Fibroblast of lung (primary cell): ENCODE measurements at regions not wholly inside any gene's neighbourhood (a gene's known extent, or its start where the extent isn't known, plus 50 kb on each side); places are given as distances from the start of the nearest gene placed in this dataset.

ENCODE experiments used
- DNase-seq, 2 donors: peaks; one replicate each; pipeline versions ENCODE4 v3.0.0 to v3.0.0-alpha.2; 2010; ENCODE audit warnings: low read depth in 2 of 2
- H2AFZ ChIP-seq: 2 replicates; pipeline ENCODE4 v1.5.1; 2012; ENCODE audit warnings: low read length, control low read depth, inconsistent platforms
- H3K27ac ChIP-seq: 2 replicates; pipeline ENCODE4 v1.5.1; 2011; ENCODE audit warnings: low read length, control low read depth; ENCODE audit not compliant: insufficient read depth
- H3K27me3 ChIP-seq: 2 replicates; pipeline ENCODE4 v1.5.1; 2011; ENCODE audit warnings: mild to moderate bottlenecking, low read length; ENCODE audit not compliant: control insufficient read depth, insufficient read depth
- H3K36me3 ChIP-seq: 2 replicates; pipeline ENCODE4 v1.5.1; 2011; ENCODE audit warnings: low read length; ENCODE audit not compliant: control insufficient read depth, insufficient read depth
- H3K4me1 ChIP-seq: 2 replicates; pipeline ENCODE4 v1.5.1; 2011; ENCODE audit warnings: low read length; ENCODE audit not compliant: control insufficient read depth, insufficient read depth; ENCODE audit errors: extremely low read depth
- H3K4me2 ChIP-seq: 2 replicates; pipeline ENCODE4 v1.5.1; 2011; ENCODE audit warnings: low read length, control low read depth; ENCODE audit not compliant: insufficient read depth; ENCODE audit errors: extremely low read depth
- H3K4me3 ChIP-seq, 4 experiments: fragments of 200-600 bp in 1 of 4; sonication (generic) in 1 of 4; replicated peaks in 1 of 4; 2 replicates each; pipeline ENCODE4 v1.5.1; 2011 to 2016; ENCODE audit warnings: low read length in 4 of 4, low read depth in 3 of 4, mild to moderate bottlenecking in 3 of 4, control low read depth in 2 of 4, inconsistent platforms in 1 of 4, mixed read lengths in 1 of 4; ENCODE audit not compliant: insufficient read depth in 1 of 4; ENCODE audit errors: control extremely low read depth in 1 of 4
- H3K79me2 ChIP-seq: 2 replicates; pipeline ENCODE4 v1.5.1; 2012; ENCODE audit warnings: mild to moderate bottlenecking, low read length, inconsistent platforms; ENCODE audit not compliant: control insufficient read depth, insufficient read depth
- H3K9ac ChIP-seq: 2 replicates; pipeline ENCODE4 v1.5.1; 2011; ENCODE audit warnings: mild to moderate bottlenecking, low read length, control low read depth; ENCODE audit not compliant: insufficient read depth
- H3K9me3 ChIP-seq: 2 replicates; pipeline ENCODE4 v1.5.1; 2012; ENCODE audit warnings: low read depth, low read length; ENCODE audit not compliant: control insufficient read depth, insufficient read depth
- H4K20me1 ChIP-seq: 2 replicates; pipeline ENCODE4 v1.5.1; 2011; ENCODE audit warnings: low read length; ENCODE audit not compliant: control insufficient read depth, insufficient read depth; ENCODE audit errors: extremely low read depth
- EZH2 ChIP-seq: IDR thresholded peaks from 2 replicates; pipeline ENCODE4 v1.5.1; 2012; ENCODE audit warnings: low read length, control low read depth, mild to moderate bottlenecking; ENCODE audit errors: missing control alignments
- TF ChIP-seq, protein P1 (sequence below), 2 donors: IDR thresholded peaks in 1 of 2; conservative IDR thresholded peaks in 1 of 2; 1 replicate in 1 of 2; 2 replicates in 1 of 2; pipeline ENCODE4 v1.5.1; 2011 to 2012; ENCODE audit warnings: low read length in 2 of 2, control low read depth in 1 of 2, inconsistent platforms in 1 of 2, low read depth in 1 of 2, mild to moderate bottlenecking in 1 of 2

GRCh38 chr20:40245829-40246228 lies 443.2 kb downstream of the MAFB start:
- Histone ChIP-seq H2AFZ (no peak overlapping the region), H3K4me3 (no peak overlapping the region), H3K4me2 (no peak overlapping the region), H3K27me3 (no peaks in the 10 kb centered on the region), H3K27ac (no peak overlapping the region), H4K20me1 (no peaks in the 10 kb centered on the region), H3K9me3 (no peaks in the 10 kb centered on the region), H3K9ac (no peak overlapping the region), H3K4me1 (no peaks in the 10 kb centered on the region), H3K36me3 (no peaks in the 10 kb centered on the region), H3K79me2 (no peaks in the 10 kb centered on the region)
- DNase-seq: no peak
- TF ChIP-seq, protein P1, sequence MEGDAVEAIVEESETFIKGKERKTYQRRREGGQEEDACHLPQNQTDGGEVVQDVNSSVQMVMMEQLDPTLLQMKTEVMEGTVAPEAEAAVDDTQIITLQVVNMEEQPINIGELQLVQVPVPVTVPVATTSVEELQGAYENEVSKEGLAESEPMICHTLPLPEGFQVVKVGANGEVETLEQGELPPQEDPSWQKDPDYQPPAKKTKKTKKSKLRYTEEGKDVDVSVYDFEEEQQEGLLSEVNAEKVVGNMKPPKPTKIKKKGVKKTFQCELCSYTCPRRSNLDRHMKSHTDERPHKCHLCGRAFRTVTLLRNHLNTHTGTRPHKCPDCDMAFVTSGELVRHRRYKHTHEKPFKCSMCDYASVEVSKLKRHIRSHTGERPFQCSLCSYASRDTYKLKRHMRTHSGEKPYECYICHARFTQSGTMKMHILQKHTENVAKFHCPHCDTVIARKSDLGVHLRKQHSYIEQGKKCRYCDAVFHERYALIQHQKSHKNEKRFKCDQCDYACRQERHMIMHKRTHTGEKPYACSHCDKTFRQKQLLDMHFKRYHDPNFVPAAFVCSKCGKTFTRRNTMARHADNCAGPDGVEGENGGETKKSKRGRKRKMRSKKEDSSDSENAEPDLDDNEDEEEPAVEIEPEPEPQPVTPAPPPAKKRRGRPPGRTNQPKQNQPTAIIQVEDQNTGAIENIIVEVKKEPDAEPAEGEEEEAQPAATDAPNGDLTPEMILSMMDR (conservative IDR thresholded peaks at IDR 0.05 in 1 of 2, IDR thresholded peaks at IDR 0.05 in 1 of 2; ENCODE audit: low read depth in 1 of 2, low read length in 2 of 2): no peak
- TF ChIP-seq EZH2: no peak

GRCh38 chr20:40244286-40244685 lies 444.8 kb downstream of the MAFB start:
- H4K20me1 ChIP-seq: no peaks in the 10 kb centered on the region

GRCh38 chr20:40241596-40242343 lies 447.3 kb downstream of the MAFB start:
- no peak overlapping the region for H3K27ac ChIP-seq
- no peaks in the 10 kb centered on the region for H4K20me1 ChIP-seq

More at GRCh38 chr20:40244286-40244685, 444.8 kb downstream of the MAFB start:
- Histone ChIP-seq H3K79me2 (no peaks in the 10 kb centered on the region), H3K4me3 (no peak overlapping the region), H3K9me3 (no peaks in the 10 kb centered on the region), H3K4me2 (no peak overlapping the region), H3K4me1 (no peaks in the 10 kb centered on the region), H3K27ac (no peak overlapping the region), H3K9ac (no peak overlapping the region), H3K36me3 (no peaks in the 10 kb centered on the region), H3K27me3 (no peaks in the 10 kb centered on the region), H2AFZ (no peak overlapping the region)
- TF ChIP-seq EZH2: no peak
- TF ChIP-seq, protein P1 (conservative IDR thresholded peaks at IDR 0.05 in 1 of 2, IDR thresholded peaks at IDR 0.05 in 1 of 2; ENCODE audit: low read depth in 1 of 2, low read length in 2 of 2): no peak
- DNase-seq: no peak

More at GRCh38 chr20:40241596-40242343, 447.3 kb downstream of the MAFB start:
- Histone ChIP-seq H3K36me3 (no peaks in the 10 kb centered on the region), H3K4me1 (no peaks in the 10 kb centered on the region), H3K4me3 (no peak overlapping the region), H3K79me2 (no peaks in the 10 kb centered on the region), H2AFZ (no peak overlapping the region), H3K27me3 (no peaks in the 10 kb centered on the region), H3K9me3 (no peaks in the 10 kb centered on the region), H3K9ac (no peak overlapping the region), H3K4me2 (no peak overlapping the region)
- TF ChIP-seq, protein P1 (conservative IDR thresholded peaks at IDR 0.05 in 1 of 2, IDR thresholded peaks at IDR 0.05 in 1 of 2; ENCODE audit: low read depth in 1 of 2, low read length in 2 of 2): no peak
- no peak for TF ChIP-seq EZH2
- no peak for DNase-seq
